Adipocyte (in vitro differentiated cells): ENCODE measurements at regions not wholly inside any gene's neighbourhood (a gene's known extent, or its start where the extent isn't known, plus 50 kb on each side); places are given as distances from the start of the nearest gene placed in this dataset.
A peak's percentile ranks its signal among the peaks of the same experiment; 100 is the strongest.

ENCODE experiments used
- DNase-seq: peaks from one replicate; pipeline ENCODE4 v3.0.0-alpha.2; 2015; ENCODE audit warnings: low read depth
- H3K27me3 ChIP-seq: replicated peaks from 2 replicates; pipeline ENCODE4 v1.7.0; 2013; ENCODE audit warnings: mild to moderate bottlenecking, low read length, moderate library complexity; ENCODE audit not compliant: control insufficient read depth, insufficient read depth
- H3K36me3 ChIP-seq: 2 replicates; pipeline ENCODE4 v1.7.0; 2013; ENCODE audit warnings: low read length, mild to moderate bottlenecking, moderate library complexity; ENCODE audit not compliant: control insufficient read depth, insufficient read depth, severe bottlenecking
- H3K4me1 ChIP-seq: 2 replicates; pipeline ENCODE4 v1.7.0; 2013; ENCODE audit warnings: mild to moderate bottlenecking, low read length, moderate library complexity; ENCODE audit not compliant: control insufficient read depth, insufficient read depth
- H3K4me3 ChIP-seq: 2 replicates; pipeline ENCODE4 v1.7.0; 2013; ENCODE audit warnings: mild to moderate bottlenecking, low read length, moderate library complexity
- H3K9ac ChIP-seq: 2 replicates; pipeline ENCODE4 v1.7.0; 2013; ENCODE audit warnings: mild to moderate bottlenecking, low read length, moderate library complexity
- H3K9me3 ChIP-seq: 2 replicates; pipeline ENCODE4 v1.7.0; 2013; ENCODE audit warnings: mild to moderate bottlenecking, low read length, moderate library complexity; ENCODE audit not compliant: control insufficient read depth

GRCh38 chr4:4772534-4772933 is 86.9 kb upstream of the MSX1 start:
- no peaks in the 10 kb centered on the region for H3K36me3 ChIP-seq
- H3K4me3 ChIP-seq = no peak overlapping the region
- no peak overlapping the region for H3K9ac ChIP-seq
- no peak for DNase-seq
- no peaks in the 10 kb centered on the region for H3K9me3 ChIP-seq
- no peaks in the 10 kb centered on the region for H3K27me3 ChIP-seq
- no peaks in the 10 kb centered on the region for H3K4me1 ChIP-seq

GRCh38 chr4:4771160-4771559 is 88.3 kb upstream of the MSX1 start:
- Histone ChIP-seq H3K4me1 (no peaks in the 10 kb centered on the region), H3K9ac (no peak overlapping the region), H3K36me3 (no peaks in the 10 kb centered on the region), H3K27me3 (no peaks in the 10 kb centered on the region), H3K9me3 (peaks cover 6% of the 10 kb centered on the region), H3K4me3 (no peak overlapping the region)
- DNase-seq = no peak

DNA sequence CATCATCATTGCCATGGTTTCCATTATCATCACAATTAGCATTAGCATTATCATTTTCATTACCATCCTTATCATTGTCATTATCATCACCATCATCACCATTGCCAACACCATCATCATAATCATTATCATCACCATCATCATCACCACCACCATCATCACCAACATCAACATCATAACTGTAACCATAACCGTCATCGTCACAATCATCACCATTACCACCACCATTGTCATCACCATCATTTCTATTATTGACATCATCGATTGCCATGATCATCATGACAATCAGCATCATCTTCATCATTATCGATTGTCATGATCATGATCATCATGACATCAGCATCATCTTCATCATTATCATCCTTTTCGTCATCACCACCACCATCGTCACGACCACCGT is 88.9 kb upstream of the MSX1 start:
- Histone ChIP-seq H3K36me3 (no peaks in the 10 kb centered on the region), H3K9me3 (peaks cover 6% of the 10 kb centered on the region), H3K27me3 (no peaks in the 10 kb centered on the region), H3K9ac (no peak overlapping the region), H3K4me1 (no peaks in the 10 kb centered on the region), H3K4me3 (no peak overlapping the region)
- DNase-seq = no peak

GRCh38 chr4:4766564-4766963 is 92.9 kb upstream of the MSX1 start:
- Histone ChIP-seq H3K27me3 (no peaks in the 10 kb centered on the region), H3K9ac (no peak overlapping the region), H3K9me3 (peaks cover 6% of the 10 kb centered on the region), H3K4me1 (no peaks in the 10 kb centered on the region), H3K36me3 (no peaks in the 10 kb centered on the region), H3K4me3 (no peak overlapping the region)
- DNase-seq = no peak

DNA sequence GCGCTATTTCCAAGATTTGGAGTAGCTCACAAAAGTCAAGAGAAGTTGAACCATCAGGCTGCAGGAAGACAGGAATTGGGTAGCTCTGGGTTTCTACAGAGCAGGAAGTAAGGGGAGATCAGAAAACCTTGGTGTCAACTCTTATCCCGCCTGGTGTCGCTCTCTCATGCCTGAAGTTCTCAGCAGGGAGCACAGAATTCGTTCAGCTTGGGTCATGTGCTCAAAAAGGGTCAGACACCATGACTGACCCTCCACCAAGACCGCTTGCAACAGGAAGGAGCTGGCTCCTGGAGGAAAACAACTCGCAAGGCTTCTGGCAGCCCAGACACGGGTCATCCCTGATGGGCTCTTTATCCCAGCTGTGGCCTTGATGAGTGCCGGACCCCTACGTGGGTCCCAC is 93.7 kb upstream of the MSX1 start:
- Histone ChIP-seq H3K9ac (no peak overlapping the region), H3K27me3 (no peaks in the 10 kb centered on the region), H3K4me3 (no peak overlapping the region), H3K9me3 (peaks cover 6% of the 10 kb centered on the region), H3K36me3 (no peaks in the 10 kb centered on the region), H3K4me1 (no peaks in the 10 kb centered on the region)
- no peak for DNase-seq

- H3K4me3 ChIP-seq = no peak overlapping the region
- DNase-seq = no peak
- no peaks in the 10 kb centered on the region for H3K27me3 ChIP-seq
- H3K4me1 ChIP-seq = no peaks in the 10 kb centered on the region
- H3K36me3 ChIP-seq = no peaks in the 10 kb centered on the region
- H3K9me3 ChIP-seq = peaks cover 6% of the 10 kb centered on the region
- no peak overlapping the region for H3K9ac ChIP-seq
Observed at GRCh38 chr4:4764558-4764905, 94.9 kb upstream of the MSX1 start.

- Histone ChIP-seq H3K9me3 (peaks cover 6% of the 10 kb centered on the region), H3K27me3 (no peaks in the 10 kb centered on the region), H3K9ac (no peak overlapping the region), H3K36me3 (no peaks in the 10 kb centered on the region), H3K4me1 (no peaks in the 10 kb centered on the region), H3K4me3 (no peak overlapping the region)
- DNase-seq = peak; percentile 9
Observed at GRCh38 chr4:4763822-4764557, 95.5 kb upstream of the MSX1 start.

DNA sequence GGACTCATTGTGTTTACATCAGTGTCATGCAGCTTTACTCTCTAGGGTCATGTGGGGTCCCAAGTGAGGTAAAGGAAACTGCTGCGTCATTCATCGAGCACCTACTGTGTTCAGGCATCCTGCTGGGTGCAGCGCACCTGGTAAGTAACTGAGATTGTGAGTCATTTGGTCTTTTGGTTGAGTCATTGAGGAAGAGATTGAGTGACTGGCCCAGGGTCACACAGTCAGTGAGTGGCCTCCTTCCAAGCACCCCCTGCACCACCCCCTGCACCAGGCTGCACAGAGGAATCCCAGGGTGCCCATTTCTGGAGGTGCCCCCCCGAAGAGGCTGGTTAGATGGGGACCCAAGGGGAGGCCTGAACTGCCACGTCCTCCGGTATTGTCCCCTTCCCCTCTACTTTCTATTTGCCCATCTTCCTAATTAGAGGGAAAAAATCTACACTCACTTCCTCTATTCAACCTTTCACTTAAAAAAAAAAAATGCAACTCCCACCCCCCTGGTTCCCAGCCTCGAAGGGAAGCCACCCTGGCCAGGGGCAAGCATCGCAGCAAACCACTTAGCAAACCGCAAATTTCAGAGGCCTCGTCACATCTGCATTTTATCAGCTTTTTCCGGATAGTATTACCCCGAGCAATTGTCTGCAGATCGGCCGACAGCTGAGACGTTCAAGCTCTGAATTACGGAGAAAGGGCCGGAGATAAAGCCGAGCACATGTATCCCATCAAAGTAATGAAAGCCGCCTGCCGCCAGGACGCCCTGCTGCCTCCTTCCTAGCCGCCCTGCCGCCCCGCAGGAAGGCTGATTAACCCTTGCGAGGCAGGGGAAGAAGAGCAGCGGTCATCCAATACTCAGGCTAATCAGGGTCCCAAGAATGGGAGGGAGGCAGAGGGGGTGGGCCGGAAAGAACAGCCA is 96.3 kb upstream of the MSX1 start:
- peak; percentile 79 for DNase-seq
- Histone ChIP-seq H3K36me3 (no peaks in the 10 kb centered on the region), H3K4me3 (no peak overlapping the region), H3K4me1 (no peaks in the 10 kb centered on the region), H3K9me3 (peaks cover 6% of the 10 kb centered on the region), H3K27me3 (peaks cover 6% of the 10 kb centered on the region), H3K9ac (no peak overlapping the region)

- Histone ChIP-seq H3K4me3 (no peak overlapping the region), H3K4me1 (no peaks in the 10 kb centered on the region), H3K9me3 (peaks cover 5% of the 10 kb centered on the region), H3K27me3 (peaks cover 14% of the 10 kb centered on the region), H3K36me3 (no peaks in the 10 kb centered on the region), H3K9ac (no peak overlapping the region)
- DNase-seq = no peak
Observed at GRCh38 chr4:4762300-4762699, 97.2 kb upstream of the MSX1 start.

DNA sequence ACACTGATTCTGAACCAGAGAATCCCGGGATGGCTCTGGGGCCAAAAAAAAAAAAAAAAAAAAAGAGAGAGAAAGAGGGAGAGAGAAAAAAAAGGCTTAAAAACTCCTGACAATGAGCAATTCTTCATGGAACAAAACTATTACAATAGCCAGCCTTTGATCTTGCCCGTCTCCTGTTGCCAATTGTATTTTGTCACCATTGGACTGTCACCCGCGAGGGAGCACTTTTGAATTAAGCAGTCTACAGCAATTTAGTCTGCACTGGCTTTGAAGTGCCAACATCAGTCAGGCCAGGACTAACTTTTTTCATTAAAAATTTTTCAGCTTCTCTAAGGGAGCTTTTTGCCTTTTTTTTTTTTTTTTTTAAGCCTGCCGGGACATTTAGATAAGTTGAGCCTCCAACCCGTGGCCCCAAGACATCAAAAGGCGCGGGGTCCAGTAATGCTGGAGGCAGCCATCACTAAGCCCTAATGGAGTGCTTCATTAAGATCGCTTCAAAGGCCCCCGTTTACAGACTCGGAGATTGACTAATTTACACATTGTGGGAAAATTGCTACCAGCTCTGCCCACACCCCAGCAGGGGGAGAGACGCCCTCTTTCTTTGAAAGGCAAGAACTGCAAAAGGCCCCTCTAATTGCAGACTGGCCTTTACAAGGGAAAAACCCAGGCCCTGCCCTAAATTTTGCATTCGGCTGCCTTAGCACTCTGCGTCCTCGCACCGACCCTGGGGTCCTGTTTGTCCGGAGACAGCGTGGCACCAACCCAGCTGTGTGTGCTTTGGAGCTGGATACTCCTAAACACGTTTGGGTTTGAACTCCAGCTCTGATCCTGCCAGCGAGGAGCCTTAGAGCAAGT is 98.1 kb upstream of the MSX1 start:
- DNase-seq = no peak
- no peak overlapping the region for H3K4me3 ChIP-seq
- no peaks in the 10 kb centered on the region for H3K36me3 ChIP-seq
- peaks cover 23% of the 10 kb centered on the region for H3K27me3 ChIP-seq
- H3K9ac ChIP-seq = no peak overlapping the region
- H3K9me3 ChIP-seq = no peaks in the 10 kb centered on the region
- no peaks in the 10 kb centered on the region for H3K4me1 ChIP-seq

- DNase-seq = no peak
- no peaks in the 10 kb centered on the region for H3K4me1 ChIP-seq
- H3K9me3 ChIP-seq = no peaks in the 10 kb centered on the region
- H3K9ac ChIP-seq = no peak overlapping the region
- no peak overlapping the region for H3K4me3 ChIP-seq
- H3K27me3 ChIP-seq = peaks cover 33% of the 10 kb centered on the region
- no peaks in the 10 kb centered on the region for H3K36me3 ChIP-seq
Observed at GRCh38 chr4:4759883-4760282, 99.6 kb upstream of the MSX1 start.
